ENCODE measurements at regions not wholly inside any gene's neighbourhood (a gene's known extent, or its start where the extent isn't known, plus 50 kb on each side); places are given as distances from the start of the nearest gene placed in this dataset.
"Not testable (repeated sequence)": the region's sequence is repeated elsewhere in the genome, so short reads cannot be mapped to it uniquely, and the experiment has no call there.

DNA sequence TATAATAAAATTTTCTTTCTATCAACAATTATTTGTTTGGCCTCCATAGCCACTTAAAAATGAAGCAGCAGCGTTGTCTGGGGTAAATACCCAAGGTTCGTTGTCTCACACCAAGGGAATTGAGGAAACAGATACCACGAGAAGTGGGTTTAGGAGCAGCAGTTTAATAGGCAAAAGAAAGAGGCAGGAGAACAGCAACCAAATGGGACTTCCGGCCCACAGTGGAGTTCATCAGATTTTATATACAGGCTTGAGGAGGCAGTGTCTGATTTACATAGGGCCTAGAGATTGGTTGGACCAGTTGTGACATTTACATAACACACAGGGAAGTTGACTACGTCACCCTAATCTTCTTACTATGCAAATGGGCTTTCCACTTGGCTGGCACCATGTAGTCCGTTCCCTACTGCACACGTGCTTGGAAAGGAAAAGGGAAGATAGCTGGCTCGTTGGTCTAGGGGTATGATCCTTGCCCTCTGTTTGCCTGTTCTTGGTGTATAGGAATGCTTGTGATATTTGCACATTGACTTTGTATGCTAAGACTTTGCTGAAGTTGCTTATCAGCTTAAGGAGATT is 61.5 kb upstream of the SETMAR start:
- DNase-seq (ENCODE audit: low spot score), result no peak
- no peak for ATAC-seq
- intact Hi-C loops (cut with DNase I), result no loop called here

DNA sequence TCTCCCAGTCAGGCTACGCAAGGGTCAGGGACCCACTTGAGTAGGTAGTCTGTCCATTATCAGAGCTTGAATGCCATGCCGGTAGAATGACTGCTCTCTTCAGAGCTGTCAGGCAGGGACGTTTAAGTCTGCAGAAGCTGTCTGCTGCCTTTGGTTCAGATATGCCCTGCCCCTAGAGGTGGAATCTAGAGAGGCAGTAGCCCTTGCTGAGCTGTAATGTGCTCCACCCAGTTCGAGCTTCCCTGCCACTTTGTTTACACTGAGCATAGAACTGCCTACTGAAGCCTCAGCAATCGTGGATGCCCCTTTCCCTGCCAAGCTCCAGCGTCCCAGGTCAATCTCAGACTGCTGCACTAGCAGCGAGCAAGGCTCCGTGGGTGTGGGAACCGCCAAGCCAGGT is 57.5 kb upstream of the SETMAR start:
- ATAC-seq (no peak), DNase-seq (ENCODE audit: low spot score) (no peak)
- intact Hi-C loops (cut with DNase I), result no loop called here

DNA sequence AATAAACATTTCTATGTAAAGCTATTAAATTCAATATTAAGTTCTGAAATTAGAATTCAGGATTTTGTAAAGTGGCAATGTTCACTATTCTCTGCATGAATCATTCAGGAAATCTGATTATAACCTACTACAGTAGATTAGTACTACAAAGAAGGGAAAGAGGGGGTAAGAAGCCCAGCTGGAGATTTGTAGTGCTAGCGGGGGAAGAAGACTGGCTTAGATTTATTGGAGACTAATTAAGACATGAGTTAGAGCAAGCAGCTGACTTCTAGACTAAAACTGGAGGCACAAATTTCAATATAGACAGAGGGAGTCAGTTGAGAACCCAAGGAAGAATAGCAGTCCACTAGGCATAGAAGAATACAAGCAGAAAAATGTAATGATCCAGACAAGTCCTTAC is 55.8 kb upstream of the SETMAR start:
- intact Hi-C loops (cut with DNase I), result no loop called here
- ATAC-seq, result no peak
- no peak for DNase-seq (ENCODE audit: low spot score)

DNA sequence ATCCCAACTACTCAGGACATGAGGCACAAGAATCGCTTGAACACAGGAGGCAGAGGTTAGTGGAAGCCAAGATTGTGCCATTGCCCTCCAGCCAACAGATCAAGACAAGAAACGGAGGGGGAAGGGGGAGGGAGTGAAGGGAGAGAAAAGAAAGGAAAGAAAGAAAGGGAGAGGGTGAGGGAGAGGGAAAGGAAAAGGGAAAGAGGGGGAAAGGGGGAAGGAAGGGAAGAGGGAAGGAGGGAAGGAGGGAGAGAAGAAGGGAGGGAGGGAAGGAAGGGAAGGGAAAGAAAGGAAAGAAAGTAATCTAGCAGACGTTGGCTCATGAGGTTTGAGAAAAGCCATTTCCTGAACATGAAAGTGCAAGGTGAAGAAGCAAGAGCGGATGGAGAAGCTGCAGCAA is 53.1 kb upstream of the SETMAR start:
- intact Hi-C loops (cut with DNase I), result no loop called here
- DNase-seq (ENCODE audit: low spot score), result no peak
- ATAC-seq, result no peak

DNA sequence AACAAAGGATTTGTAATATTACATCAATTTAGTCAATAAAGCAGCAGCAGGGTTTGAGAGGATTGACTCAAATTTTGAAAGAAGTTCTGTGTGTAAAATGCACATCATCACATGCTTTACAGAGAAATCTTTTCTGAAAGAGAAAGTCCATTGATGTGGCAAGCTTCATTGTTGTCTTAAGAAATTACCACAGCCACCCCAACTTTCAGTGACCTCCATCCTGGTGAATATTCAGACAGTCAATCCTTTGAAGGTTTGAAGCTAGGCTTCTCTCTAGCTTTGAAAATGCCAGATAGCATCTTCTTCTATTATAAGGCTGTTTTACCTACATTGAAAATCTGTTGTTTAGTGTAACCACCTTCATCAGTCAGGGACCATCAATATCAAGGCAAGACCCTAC is 51.8 kb upstream of the SETMAR start:
- intact Hi-C loops (cut with DNase I), result no loop called here
- no peak for ATAC-seq
- DNase-seq (ENCODE audit: low spot score), result no peak

DNA sequence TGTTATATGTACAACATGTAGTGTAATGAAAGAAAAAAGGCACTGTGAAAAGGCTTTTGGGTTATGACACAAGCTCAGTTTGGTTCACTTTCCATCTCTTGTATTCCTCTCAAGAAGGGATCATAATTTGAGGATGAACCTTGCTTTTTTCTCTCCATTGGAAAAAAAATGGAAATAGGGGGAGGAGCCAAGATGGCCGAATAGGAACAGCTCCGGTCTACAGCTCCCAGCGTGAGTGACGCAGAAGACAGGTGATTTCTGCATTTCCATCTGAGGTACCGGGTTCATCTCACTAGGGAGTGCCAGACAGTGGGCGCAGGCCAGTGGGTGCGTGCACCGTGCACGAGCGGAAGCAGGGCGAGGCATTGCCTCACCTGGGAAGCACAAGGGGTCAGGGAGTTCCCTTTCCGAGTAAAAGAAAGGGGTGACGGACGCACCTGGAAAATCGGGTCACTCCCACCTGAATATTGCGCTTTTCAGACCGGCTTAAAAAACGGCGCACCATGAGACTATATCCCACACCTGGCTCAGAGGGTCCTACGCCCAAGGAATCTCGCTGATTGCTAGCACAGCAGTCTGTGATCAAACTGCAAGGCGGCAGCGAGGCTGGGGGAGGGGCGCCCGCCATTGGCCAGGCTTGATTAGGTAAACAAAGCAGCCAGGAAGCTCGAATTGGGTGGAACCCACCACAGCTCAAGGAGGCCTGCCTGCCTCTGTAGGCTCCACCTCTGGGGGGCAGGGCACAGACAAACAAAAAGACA is 49.9 kb upstream of the SETMAR start:
- intact Hi-C loops (cut with DNase I); ATAC-seq; DNase-seq (ENCODE audit: low spot score): not testable (repeated sequence)

Data from sciatic nerve (tissue), 2 donors.